ENCODE measurements at regions not wholly inside any gene's neighbourhood (a gene's known extent, or its start where the extent isn't known, plus 50 kb on each side); places are given as distances from the start of the nearest gene placed in this dataset.

GRCh38 chr6:150456466-150456865 lies 87.7 kb downstream of the IYD start:
- H3K4me1 ChIP-seq (ENCODE audit: insufficient read depth, low read length, poor library complexity, severe bottlenecking), result no peaks in the 10 kb centered on the region
- no peaks in the 10 kb centered on the region for H4K20me1 ChIP-seq (ENCODE audit: insufficient read depth, low read length)
- no peaks in the 10 kb centered on the region for H3K36me3 ChIP-seq (ENCODE audit: insufficient read depth, low read length)
- ChIA-PET CTCF (ENCODE audit: unreplicated experiment) (no interaction called here), POLR2A (no interaction called here)
- H3K9me2 ChIP-seq (ENCODE audit: insufficient read depth, low read length), result no peaks in the 10 kb centered on the region
- no peaks in the 10 kb centered on the region for H3K9me3 ChIP-seq (ENCODE audit: low read length)
- no peaks in the 10 kb centered on the region for H3K79me2 ChIP-seq (ENCODE audit: insufficient read depth, low read depth, low read length)
- H3K4me3 ChIP-seq (ENCODE audit: low read depth, low read length, poor library complexity, severe bottlenecking), result no peak overlapping the region
- BruUV-seq (replicated peaks), result no TSS peak
- no peak for DNase-seq (ENCODE audit: low spot score)
- TF ChIP-seq CTCF (conservative IDR thresholded peaks at IDR 0.05; ENCODE audit: low read length) (no peak), EZH2phosphoT487 (IDR thresholded peaks at IDR 0.05; ENCODE audit: borderline replicate concordance, low read depth, low read length) (no peak)
- no peak overlapping the region for H3K4me2 ChIP-seq (ENCODE audit: low read length)
- H2AFZ ChIP-seq (ENCODE audit: low read length), result no peak overlapping the region
- H3K27ac ChIP-seq (ENCODE audit: low read depth, low read length, poor library complexity, severe bottlenecking), result no peak overlapping the region
- intact Hi-C loops (cut with micrococcal nuclease; ENCODE audit: unreplicated experiment), result no loop called here

GRCh38 chr6:150456902-150457643 lies 88.3 kb downstream of the IYD start:
- Histone ChIP-seq H3K4me3 (ENCODE audit: low read depth, low read length, poor library complexity, severe bottlenecking) (no peak overlapping the region), H3K79me2 (ENCODE audit: insufficient read depth, low read depth, low read length) (no peaks in the 10 kb centered on the region), H3K4me1 (ENCODE audit: insufficient read depth, low read length, poor library complexity, severe bottlenecking) (no peaks in the 10 kb centered on the region), H3K9me2 (ENCODE audit: insufficient read depth, low read length) (no peaks in the 10 kb centered on the region), H3K4me2 (ENCODE audit: low read length) (no peak overlapping the region), H4K20me1 (ENCODE audit: insufficient read depth, low read length) (no peaks in the 10 kb centered on the region), H3K9me3 (ENCODE audit: low read length) (no peaks in the 10 kb centered on the region), H3K27ac (ENCODE audit: low read depth, low read length, poor library complexity, severe bottlenecking) (no peak overlapping the region), H2AFZ (ENCODE audit: low read length) (no peak overlapping the region), H3K36me3 (ENCODE audit: insufficient read depth, low read length) (no peaks in the 10 kb centered on the region)
- no peak for TF ChIP-seq CTCF (conservative IDR thresholded peaks at IDR 0.05; ENCODE audit: low read length)
- TF ChIP-seq EZH2phosphoT487 (IDR thresholded peaks at IDR 0.05; ENCODE audit: borderline replicate concordance, low read depth, low read length), result no peak
- ChIA-PET CTCF (ENCODE audit: unreplicated experiment) (no interaction called here), POLR2A (interaction anchor here (1.0 kb wide), 1 partner anchor 10 kb away, joined by 3 read pairs; no protein-coding TSS in a partner anchor)
- intact Hi-C loops (cut with micrococcal nuclease; ENCODE audit: unreplicated experiment), result no loop called here
- no TSS peak for BruUV-seq (replicated peaks)
- no peak for DNase-seq (ENCODE audit: low spot score)

- H3K9me2 ChIP-seq (ENCODE audit: insufficient read depth, low read length), result no peaks in the 10 kb centered on the region
- intact Hi-C loops (cut with micrococcal nuclease; ENCODE audit: unreplicated experiment), result no loop called here
- H4K20me1 ChIP-seq (ENCODE audit: insufficient read depth, low read length), result no peaks in the 10 kb centered on the region
- ChIA-PET POLR2A (no interaction called here), CTCF (ENCODE audit: unreplicated experiment) (no interaction called here)
- no peak for TF ChIP-seq CTCF (conservative IDR thresholded peaks at IDR 0.05; ENCODE audit: low read length)
- no peak for TF ChIP-seq EZH2phosphoT487 (IDR thresholded peaks at IDR 0.05; ENCODE audit: borderline replicate concordance, low read depth, low read length)
- H3K9me3 ChIP-seq (ENCODE audit: low read length), result no peaks in the 10 kb centered on the region
- no peak overlapping the region for H3K27ac ChIP-seq (ENCODE audit: low read depth, low read length, poor library complexity, severe bottlenecking)
- no TSS peak for BruUV-seq (replicated peaks)
- no peak overlapping the region for H3K4me2 ChIP-seq (ENCODE audit: low read length)
- H3K79me2 ChIP-seq (ENCODE audit: insufficient read depth, low read depth, low read length), result no peaks in the 10 kb centered on the region
- H2AFZ ChIP-seq (ENCODE audit: low read length), result no peak overlapping the region
- no peak overlapping the region for H3K4me3 ChIP-seq (ENCODE audit: low read depth, low read length, poor library complexity, severe bottlenecking)
- no peaks in the 10 kb centered on the region for H3K4me1 ChIP-seq (ENCODE audit: insufficient read depth, low read length, poor library complexity, severe bottlenecking)
- DNase-seq (ENCODE audit: low spot score), result no peak
- H3K36me3 ChIP-seq (ENCODE audit: insufficient read depth, low read length), result no peaks in the 10 kb centered on the region
Measured at GRCh38 chr6:150458579-150458978, 89.8 kb downstream of the IYD start.

Data from OCI-LY7 (cell line).